ENCODE measurements at regions not wholly inside any gene's neighbourhood (a gene's known extent, or its start where the extent isn't known, plus 50 kb on each side); places are given as distances from the start of the nearest gene placed in this dataset.

- TF ChIP-seq CTCF (IDR thresholded peaks at IDR 0.05) (no peak), SIN3A (IDR thresholded peaks at IDR 0.05; ENCODE audit: borderline replicate concordance, insufficient read depth, low read depth, low read length) (no peak)
These were observed 71.9 kb downstream of the DYNAP start for GRCh38 chr18:54662986-54663385.
